NCI-H524 (cell line): ENCODE measurements at regions not wholly inside any gene's neighbourhood (a gene's known extent, or its start where the extent isn't known, plus 50 kb on each side); places are given as distances from the start of the nearest gene placed in this dataset.
"Not testable (repeated sequence)": the region's sequence is repeated elsewhere in the genome, so short reads cannot be mapped to it uniquely, and the experiment has no call there.

Source experiments
- DNase-seq, 2 experiments: peaks; one replicate each; lab custom pipeline; 2025; lab: John Stamatoyannopoulos, UW

GRCh38 chr18:57881818-57882413, 78.8 kb upstream of the ATP8B1 start:
- peak; percentile 63 to 79 for DNase-seq

DNA sequence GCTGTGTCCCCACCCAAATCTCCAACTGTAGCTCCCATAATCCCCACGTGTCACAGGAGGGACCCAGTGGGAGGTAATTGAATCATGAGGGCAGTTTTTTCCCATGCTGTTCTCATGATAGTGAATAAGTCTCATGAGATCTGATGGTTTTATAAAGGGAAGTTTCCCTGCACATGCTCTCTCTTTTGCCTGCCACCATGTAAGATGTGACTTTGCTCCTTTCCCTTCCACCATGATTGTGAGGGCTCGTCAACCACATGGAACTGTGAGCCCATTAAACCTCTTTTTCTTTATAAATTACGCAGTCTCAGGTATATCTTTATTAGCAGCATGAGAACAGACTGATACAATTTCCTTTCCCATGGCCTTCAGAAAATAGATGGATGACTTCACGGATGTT, 76.8 kb upstream of the ATP8B1 start:
- not testable (repeated sequence) for DNase-seq

GRCh38 chr18:57869221-57869620, 66.1 kb upstream of the ATP8B1 start:
- DNase-seq = no peak

DNA sequence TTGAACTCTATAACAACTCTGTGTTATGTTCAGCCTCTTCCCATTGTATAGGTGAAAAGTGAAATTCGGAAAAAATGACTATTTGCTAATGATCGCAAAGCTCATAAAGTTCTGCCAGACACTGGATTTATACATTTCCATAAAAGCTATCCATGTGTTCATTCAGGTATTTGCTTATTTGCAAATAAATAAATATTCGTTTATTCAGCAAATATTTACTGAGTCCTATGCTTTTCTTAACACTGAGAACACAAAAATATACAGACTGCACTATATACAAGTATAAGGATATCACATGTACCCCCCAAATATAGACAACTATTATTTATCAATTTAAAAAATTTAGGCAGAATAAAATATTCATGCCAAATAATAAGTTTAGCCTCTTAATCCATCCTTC, 63.2 kb upstream of the ATP8B1 start:
- DNase-seq = no peak

DNA sequence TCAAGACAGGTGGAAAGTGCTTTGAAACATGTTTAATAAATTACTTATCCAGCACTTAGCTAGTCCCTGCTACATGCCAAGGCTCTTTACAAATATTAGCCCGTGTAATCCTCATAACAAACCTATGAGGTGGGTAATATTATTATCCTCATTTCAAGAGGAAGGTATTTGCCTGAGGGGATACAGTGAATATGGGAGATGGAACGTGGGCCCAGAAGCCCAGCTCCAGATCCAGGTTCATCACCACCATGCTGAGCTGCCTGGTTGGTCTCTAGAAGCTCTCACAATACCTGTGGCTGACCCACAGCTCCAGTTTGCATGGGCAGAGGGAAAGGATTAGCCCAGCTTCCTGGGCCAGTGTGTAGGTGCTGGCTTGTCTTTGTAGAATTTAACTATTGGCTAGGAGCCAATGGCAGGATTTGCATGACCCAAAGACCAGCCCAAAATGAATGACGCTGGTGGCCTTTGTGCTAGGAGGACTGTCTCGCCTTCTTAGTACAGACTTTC, 61.6 kb upstream of the ATP8B1 start:
- no peak for DNase-seq

GRCh38 chr18:57863706-57864105, 60.6 kb upstream of the ATP8B1 start:
- DNase-seq = no peak

DNA sequence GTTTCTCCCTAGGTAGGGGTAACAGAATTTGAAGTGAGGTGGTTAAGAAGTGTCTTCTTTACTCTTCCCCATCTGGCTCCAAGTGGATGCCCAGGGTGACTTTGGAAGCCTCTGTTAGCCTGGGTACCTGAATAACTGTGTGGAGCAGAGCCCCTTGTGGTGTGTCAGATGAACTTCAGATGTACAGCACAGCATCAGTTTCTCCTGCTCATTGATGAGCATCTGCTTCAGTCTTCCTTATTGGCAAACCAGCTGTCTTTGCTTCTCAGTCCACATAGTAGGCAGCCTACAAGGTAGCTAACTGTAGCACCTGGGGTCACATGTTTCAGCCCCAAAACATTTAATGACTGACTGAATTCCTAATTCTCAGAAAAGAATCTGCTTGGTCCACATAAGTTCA, 56.2 kb upstream of the ATP8B1 start:
- DNase-seq = peak; percentile 12 to 53

DNA sequence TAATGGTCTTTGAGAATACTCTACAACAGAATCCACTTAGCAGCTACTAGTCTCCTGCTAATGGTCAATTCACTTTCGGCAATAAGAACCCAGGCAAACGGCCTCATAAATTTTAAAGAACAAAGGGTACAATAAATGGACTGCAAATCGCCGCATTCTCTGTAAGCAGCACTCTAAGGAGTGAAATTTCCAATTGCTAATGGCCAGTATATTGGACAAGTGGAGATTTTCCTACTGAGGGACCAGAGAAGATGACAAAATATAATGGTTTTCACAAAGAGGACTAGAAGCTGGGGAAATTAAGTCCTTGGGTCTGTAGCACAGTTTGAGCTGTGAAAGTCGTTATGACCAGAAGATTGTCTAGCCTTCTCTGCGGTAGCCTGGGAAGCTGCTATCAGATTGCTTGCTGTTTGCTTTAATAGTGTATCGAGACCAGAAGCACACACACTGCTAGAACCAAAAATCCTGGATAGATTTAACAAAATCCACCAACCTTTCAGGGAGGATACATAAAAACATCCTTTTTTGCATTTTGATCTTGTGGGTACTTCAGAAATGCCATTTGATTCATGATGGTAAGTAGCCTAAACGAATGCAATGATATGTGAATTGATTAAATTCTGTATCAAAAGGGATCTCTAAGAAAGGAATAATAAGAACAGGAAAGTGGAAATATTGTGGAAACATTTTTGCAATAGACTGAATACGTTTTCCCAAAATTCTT, 53.6 kb upstream of the ATP8B1 start:
- no peak for DNase-seq

- no peak for DNase-seq
Observed at GRCh38 chr18:57856128-57856527, 53.0 kb upstream of the ATP8B1 start.

- DNase-seq = no peak
Observed at GRCh38 chr18:57855551-57855950, 52.4 kb upstream of the ATP8B1 start.

- DNase-seq = no peak
Observed at GRCh38 chr18:57854726-57855125, 51.6 kb upstream of the ATP8B1 start.

GRCh38 chr18:57853864-57854263, 50.7 kb upstream of the ATP8B1 start:
- no peak for DNase-seq

GRCh38 chr18:57853133-57853532, 50.0 kb upstream of the ATP8B1 start:
- DNase-seq = no peak
